ENCODE measurements at regions not wholly inside any gene's neighbourhood (a gene's known extent, or its start where the extent isn't known, plus 50 kb on each side); places are given as distances from the start of the nearest gene placed in this dataset.

- DNase-seq: no peak
These were observed 261.6 kb downstream of the VPS13C start for GRCh38 chr15:61798631-61799030.

DNA sequence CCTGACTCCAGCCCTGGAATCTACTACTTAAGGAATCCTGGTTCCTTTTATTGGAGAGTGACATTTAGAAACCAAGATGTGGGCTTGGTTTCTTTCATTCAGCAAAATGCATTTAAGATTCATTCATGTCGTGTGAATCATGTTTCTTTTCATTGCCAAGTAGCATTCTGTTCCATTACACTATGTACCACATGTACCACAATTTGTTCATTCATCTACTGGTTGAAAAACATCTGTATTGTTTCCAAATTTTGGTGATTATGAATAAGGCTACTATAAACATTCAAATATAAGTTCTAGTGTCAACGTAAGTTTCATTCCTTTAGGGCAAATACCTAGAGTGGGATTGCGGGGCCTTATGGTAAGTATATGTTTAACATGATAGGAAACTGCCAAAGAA is 264.2 kb downstream of the VPS13C start:
- no peak for DNase-seq

DNA sequence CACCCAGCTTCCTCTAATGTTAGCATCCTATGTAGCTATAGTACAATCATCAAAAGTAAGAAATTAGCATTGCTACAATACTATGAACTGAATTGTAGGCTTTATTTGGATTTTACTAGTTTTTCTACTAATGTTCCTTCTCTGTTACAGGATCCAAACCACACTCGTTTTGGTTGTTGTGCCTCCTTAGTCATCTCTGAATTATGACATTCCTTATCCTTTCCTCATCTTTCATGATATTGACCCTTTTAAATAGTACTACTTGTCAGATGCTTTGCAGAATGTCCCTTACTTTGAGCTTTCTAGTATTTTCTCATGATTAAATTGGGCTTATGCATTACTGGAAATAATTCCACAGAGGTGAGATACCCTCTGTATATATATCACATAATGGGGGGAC is 265.4 kb downstream of the VPS13C start:
- no peak for DNase-seq

DNA sequence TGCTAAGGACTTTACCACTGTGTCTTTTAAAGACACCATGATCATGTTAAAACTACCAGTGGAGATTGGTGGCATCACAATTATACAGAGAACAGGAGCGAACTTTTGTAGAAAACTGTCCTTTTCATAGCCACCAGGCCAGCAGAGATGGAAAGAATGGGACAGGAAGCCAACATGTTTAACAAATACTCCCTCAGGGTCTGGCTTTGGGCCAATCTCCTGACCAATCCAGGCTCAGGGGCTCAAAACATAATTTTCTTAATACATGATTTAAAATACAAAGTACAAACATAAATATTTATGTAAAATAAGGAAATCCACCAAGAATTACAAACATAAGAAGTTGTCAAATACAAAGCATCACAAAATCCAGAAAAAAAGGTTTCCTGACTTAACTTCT is 266.0 kb downstream of the VPS13C start:
- no peak for DNase-seq

GRCh38 chr15:61784734-61785133 is 275.5 kb downstream of the VPS13C start:
- DNase-seq: no peak

DNA sequence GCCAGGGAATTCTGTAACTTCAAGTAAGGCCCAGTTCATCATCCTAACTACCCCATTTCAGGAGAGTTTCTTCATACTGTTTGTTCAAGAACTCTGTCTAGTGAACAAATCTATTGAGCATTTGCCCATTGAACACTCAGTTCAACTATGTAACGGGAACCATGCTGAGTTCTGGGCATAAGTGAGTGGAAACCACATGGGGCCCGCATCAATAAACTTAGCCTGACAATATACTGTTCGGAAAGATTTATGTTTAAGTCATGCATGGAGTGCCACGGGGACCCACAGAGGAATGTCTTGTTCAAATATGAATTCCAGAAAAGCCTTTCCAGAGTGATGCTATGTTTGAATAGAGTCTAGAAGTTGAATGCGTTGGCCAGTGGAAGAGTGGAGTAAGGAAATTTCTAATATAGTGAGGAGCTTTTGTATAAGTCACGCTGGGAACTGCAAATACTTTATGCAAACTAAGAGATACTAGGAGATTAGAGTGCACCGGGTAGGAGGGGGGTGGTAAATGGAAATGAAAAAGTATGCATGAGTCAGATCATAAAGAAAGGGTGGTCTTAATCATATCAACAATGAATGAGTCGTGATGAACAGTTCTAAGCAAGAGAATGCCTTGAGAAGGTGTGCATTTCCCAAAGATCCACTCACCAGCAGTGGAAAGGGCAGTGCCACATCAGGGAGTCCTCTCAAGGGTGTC is 279.8 kb downstream of the VPS13C start:
- no peak for DNase-seq

DNA sequence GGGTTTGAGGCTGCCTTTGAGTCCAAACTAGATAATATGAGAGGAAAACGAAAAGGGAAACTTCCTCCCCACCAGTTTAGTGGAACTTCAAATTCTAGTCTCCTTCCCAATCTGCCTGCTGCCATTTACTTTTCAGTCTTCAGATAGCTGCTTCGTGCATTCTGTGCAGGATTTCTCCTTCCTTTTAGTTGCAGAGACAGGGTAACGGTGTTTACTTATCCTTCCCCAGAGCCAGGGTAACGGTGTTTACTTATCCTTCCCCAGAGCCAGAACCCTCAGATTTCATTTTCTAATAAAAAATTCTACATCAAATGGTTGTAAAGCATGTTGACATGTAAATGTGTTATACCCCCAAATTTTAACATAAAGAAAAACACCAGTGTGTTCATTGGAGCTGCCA is 282.6 kb downstream of the VPS13C start:
- DNase-seq: no peak

- no peak for DNase-seq
These were observed 290.7 kb downstream of the VPS13C start for GRCh38 chr15:61769557-61769956.

GRCh38 chr15:61768131-61768530 is 292.1 kb downstream of the VPS13C start:
- DNase-seq: no peak

- DNase-seq: no peak
These were observed 295.3 kb downstream of the VPS13C start for GRCh38 chr15:61764981-61765380.

- DNase-seq: no peak
These were observed 296.1 kb downstream of the VPS13C start for GRCh38 chr15:61764141-61764540.

DNA sequence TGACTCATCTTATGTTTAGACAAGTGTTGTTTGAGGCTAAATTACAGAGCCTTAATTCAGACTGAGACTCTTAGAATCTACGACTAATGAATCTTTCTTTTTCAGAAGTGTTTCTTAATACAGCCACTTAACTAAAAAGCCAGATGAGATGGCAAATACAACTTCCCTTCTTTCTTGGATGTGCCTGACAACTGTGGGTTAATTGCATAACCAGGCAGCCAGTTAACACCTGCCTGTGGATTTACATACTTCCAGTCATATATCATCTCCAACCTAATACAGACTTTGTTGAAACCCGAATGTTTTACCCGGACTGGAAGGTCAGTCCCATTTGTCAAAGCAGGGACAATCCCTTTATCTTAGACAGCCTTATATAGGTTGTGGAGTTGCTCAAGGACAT is 297.6 kb downstream of the VPS13C start:
- no peak for DNase-seq

GRCh38 chr15:61759639-61760038 is 300.6 kb downstream of the VPS13C start:
- no peak for DNase-seq

GRCh38 chr15:61756071-61756820 is 304.0 kb downstream of the VPS13C start:
- no peak for DNase-seq

GRCh38 chr15:61755467-61755866 is 304.8 kb downstream of the VPS13C start:
- no peak for DNase-seq

GRCh38 chr15:61753018-61753710 is 307.1 kb downstream of the VPS13C start:
- DNase-seq: no peak

GRCh38 chr15:61752001-61752400 is 308.2 kb downstream of the VPS13C start:
- DNase-seq: no peak

- DNase-seq: no peak
These were observed 309.8 kb downstream of the VPS13C start for GRCh38 chr15:61750271-61751084.

DNA sequence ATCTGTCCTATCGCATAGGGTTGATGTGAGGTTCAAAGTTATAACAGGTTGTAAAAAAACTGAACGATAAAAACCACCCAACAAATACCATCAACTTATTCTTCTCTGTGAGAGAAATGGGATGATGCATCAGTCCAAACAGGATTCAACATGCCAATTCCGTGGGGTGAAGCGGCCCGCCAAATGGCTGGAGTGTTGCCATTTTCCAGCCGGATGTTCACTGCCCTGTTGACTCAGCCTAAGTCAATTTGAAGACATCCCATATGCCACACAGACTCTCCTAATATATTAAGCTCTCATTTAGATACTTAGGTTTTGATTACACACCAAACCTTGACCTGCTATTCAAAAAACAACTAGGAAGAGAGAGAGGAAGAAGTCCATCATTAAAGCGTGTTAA is 311.1 kb downstream of the VPS13C start:
- DNase-seq: no peak

- DNase-seq: no peak
These were observed 311.7 kb downstream of the VPS13C start for GRCh38 chr15:61748529-61748928.

GRCh38 chr15:61746589-61746988 is 313.7 kb downstream of the VPS13C start:
- DNase-seq: no peak

GRCh38 chr15:61743345-61743909 is 316.8 kb downstream of the VPS13C start:
- no peak for DNase-seq

GRCh38 chr15:61742591-61742990 is 317.7 kb downstream of the VPS13C start:
- no peak for DNase-seq

All from CD4-positive, alpha-beta T cell treated with Interleukin-21 for 1 hour (primary cell).